HepG2 (cell line): ENCODE measurements at regions not wholly inside any gene's neighbourhood (a gene's known extent, or its start where the extent isn't known, plus 50 kb on each side); places are given as distances from the start of the nearest gene placed in this dataset.

Source experiments
- BORCS8-MEF2B ChIP-seq: sonication (generic); formaldehyde crosslinking; IDR thresholded peaks from 2 replicates; pipeline ENCODE4 v1.8.0; 2022; ENCODE audit warnings: mild to moderate bottlenecking, missing genetic modification reagents
- FOXA1 ChIP-seq, 2 experiments: fragments of 450-650 bp in 1 of 2; sonication (generic) in 1 of 2; formaldehyde crosslinking in 1 of 2; IDR thresholded peaks; 2 replicates each; pipeline versions ENCODE4 v1.4.0 to v1.6.1; 2016 to 2020; ENCODE audit warnings: missing genetic modification reagents in 1 of 2
- GATAD2A ChIP-seq: IDR thresholded peaks from 2 replicates; pipeline ENCODE4 v1.6.1; 2016
- NCOA2 ChIP-seq: sonication (generic); formaldehyde crosslinking; IDR thresholded peaks from 2 replicates; pipeline ENCODE4 v1.8.0; 2022; ENCODE audit warnings: inconsistent platforms
- POLR2G ChIP-seq: fragments of 200-400 bp; formaldehyde crosslinking; IDR thresholded peaks from 2 replicates; pipeline ENCODE4 v1.6.1; 2018; ENCODE audit warnings: mild to moderate bottlenecking, low read depth, low read length, moderate library complexity
- SP5 ChIP-seq: IDR thresholded peaks from 2 replicates; pipeline ENCODE4 v1.6.1; 2016; ENCODE audit warnings: low read depth, borderline replicate concordance
- YY1 ChIP-seq: IDR thresholded peaks from 2 replicates; pipeline ENCODE4 v1.6.1; 2011; ENCODE audit warnings: low read length, low read depth, moderate library complexity, mild to moderate bottlenecking; ENCODE audit not compliant: insufficient read depth, insufficient replicate concordance
- ZFP37 ChIP-seq: sonication (generic); formaldehyde crosslinking; IDR thresholded peaks from 2 replicates; pipeline ENCODE4 v1.4.0; 2020; ENCODE audit warnings: missing genetic modification reagents, borderline replicate concordance
- ZNF101 ChIP-seq: sonication (generic); formaldehyde crosslinking; IDR thresholded peaks from 2 replicates; pipeline ENCODE4 v1.4.0; 2020; ENCODE audit warnings: mild to moderate bottlenecking, low read depth, missing genetic modification reagents, borderline replicate concordance
- TF ChIP-seq, protein P1 (sequence below): sonication (generic); formaldehyde crosslinking; IDR thresholded peaks from 2 replicates; pipeline ENCODE4 v1.5.0; 2020; ENCODE audit warnings: mild to moderate bottlenecking, missing genetic modification reagents
- TF ChIP-seq, protein P2 (sequence below): IDR thresholded peaks from 2 replicates; pipeline ENCODE4 v1.6.1; 2016
- TF ChIP-seq, protein P3 (sequence below): sonication (generic); formaldehyde crosslinking; IDR thresholded peaks from 2 replicates; pipeline ENCODE4 v1.5.1; 2020; ENCODE audit warnings: missing genetic modification reagents, mild to moderate bottlenecking, borderline replicate concordance
- TF ChIP-seq, protein P4 (sequence below): sonication (generic); formaldehyde crosslinking; IDR thresholded peaks from 2 replicates; pipeline ENCODE4 v1.5.1; 2020; ENCODE audit warnings: mild to moderate bottlenecking, missing genetic modification reagents, moderate library complexity
- TF ChIP-seq, protein P5 (sequence below): fragments of 450-650 bp; IDR thresholded peaks from 2 replicates; pipeline ENCODE4 v1.6.1; 2016

DNA sequence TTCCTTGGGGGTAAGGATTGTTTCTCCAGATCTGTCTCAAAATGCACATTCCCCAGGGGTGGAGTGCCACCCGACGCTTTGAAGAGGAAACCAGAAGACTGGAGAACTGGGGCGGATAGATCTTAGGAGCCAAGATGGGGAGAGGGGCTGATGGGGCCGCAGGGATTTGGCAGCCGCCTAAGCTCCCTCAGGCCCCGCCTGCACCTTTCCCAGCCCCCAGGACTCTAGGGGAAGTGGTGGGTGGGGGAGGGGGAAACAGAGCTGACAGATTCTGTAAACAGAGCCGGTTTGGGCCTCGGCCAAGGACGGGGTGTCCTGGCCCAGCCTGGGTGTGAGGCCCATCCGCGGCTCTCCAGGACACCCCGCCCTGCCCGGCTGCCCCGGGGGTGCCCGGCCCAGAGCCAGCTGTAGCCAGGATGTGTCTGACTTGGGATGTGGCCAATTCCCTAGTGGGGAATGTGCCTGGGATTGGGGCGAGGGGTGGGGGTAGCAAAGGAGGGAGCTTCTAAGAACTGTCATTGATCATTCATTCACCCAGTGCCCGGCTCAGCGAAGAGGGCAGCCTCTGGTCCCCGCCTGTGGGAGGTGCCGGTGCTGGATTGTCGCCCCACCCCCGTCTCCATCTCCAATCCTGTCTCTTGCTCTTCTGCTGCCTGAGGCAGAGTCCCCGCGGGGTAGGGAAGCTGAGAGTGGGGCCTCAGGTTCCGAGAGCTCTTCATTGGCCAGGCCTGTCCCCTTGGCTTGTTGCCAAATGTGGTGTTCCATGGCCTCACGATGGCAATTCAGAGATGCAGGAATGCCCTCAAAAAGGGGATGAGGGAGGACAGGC, 54.8 kb upstream of the CDKN2AIPNL start (continued):
- TF ChIP-seq, protein P1, sequence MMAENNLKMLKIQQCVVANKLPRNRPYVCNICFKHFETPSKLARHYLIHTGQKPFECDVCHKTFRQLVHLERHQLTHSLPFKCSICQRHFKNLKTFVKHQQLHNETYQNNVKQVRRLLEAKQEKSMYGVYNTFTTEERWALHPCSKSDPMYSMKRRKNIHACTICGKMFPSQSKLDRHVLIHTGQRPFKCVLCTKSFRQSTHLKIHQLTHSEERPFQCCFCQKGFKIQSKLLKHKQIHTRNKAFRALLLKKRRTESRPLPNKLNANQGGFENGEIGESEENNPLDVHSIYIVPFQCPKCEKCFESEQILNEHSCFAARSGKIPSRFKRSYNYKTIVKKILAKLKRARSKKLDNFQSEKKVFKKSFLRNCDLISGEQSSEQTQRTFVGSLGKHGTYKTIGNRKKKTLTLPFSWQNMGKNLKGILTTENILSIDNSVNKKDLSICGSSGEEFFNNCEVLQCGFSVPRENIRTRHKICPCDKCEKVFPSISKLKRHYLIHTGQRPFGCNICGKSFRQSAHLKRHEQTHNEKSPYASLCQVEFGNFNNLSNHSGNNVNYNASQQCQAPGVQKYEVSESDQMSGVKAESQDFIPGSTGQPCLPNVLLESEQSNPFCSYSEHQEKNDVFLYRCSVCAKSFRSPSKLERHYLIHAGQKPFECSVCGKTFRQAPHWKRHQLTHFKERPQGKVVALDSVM (CRISPR knock-in tag): no peak
- TF ChIP-seq POLR2G (peak; percentile 30; the same call in 1 of the 2 replicates), YY1 (peak; percentile 1), ZFP37 (CRISPR knock-in tag) (no peak), GATAD2A (CRISPR knock-in tag) (peak; percentile 39), BORCS8-MEF2B (no peak), ZNF101 (no peak), SP5 (CRISPR knock-in tag) (0 out of 2 replicates have a peak, but pooled peaks have one; percentile 16), FOXA1 (IDR thresholded peaks at IDR 0.05) (no peak), FOXA1 (CRISPR knock-in tag; IDR thresholded peaks at IDR 0.05) (peak; percentile 76), NCOA2 (peak; percentile 54; the same call in 1 of the 2 replicates)
- TF ChIP-seq, protein P2, sequence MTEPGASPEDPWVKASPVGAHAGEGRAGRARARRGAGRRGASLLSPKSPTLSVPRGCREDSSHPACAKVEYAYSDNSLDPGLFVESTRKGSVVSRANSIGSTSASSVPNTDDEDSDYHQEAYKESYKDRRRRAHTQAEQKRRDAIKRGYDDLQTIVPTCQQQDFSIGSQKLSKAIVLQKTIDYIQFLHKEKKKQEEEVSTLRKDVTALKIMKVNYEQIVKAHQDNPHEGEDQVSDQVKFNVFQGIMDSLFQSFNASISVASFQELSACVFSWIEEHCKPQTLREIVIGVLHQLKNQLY (CRISPR knock-in tag): no peak
- TF ChIP-seq, protein P3, sequence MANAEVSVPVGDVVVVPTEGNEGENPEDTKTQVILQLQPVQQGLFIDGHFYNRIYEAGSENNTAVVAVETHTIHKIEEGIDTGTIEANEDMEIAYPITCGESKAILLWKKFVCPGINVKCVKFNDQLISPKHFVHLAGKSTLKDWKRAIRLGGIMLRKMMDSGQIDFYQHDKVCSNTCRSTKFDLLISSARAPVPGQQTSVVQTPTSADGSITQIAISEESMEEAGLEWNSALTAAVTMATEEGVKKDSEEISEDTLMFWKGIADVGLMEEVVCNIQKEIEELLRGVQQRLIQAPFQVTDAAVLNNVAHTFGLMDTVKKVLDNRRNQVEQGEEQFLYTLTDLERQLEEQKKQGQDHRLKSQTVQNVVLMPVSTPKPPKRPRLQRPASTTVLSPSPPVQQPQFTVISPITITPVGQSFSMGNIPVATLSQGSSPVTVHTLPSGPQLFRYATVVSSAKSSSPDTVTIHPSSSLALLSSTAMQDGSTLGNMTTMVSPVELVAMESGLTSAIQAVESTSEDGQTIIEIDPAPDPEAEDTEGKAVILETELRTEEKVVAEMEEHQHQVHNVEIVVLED: 0 out of 2 replicates have a peak, but pooled peaks have one; percentile 38
- TF ChIP-seq, protein P4, sequence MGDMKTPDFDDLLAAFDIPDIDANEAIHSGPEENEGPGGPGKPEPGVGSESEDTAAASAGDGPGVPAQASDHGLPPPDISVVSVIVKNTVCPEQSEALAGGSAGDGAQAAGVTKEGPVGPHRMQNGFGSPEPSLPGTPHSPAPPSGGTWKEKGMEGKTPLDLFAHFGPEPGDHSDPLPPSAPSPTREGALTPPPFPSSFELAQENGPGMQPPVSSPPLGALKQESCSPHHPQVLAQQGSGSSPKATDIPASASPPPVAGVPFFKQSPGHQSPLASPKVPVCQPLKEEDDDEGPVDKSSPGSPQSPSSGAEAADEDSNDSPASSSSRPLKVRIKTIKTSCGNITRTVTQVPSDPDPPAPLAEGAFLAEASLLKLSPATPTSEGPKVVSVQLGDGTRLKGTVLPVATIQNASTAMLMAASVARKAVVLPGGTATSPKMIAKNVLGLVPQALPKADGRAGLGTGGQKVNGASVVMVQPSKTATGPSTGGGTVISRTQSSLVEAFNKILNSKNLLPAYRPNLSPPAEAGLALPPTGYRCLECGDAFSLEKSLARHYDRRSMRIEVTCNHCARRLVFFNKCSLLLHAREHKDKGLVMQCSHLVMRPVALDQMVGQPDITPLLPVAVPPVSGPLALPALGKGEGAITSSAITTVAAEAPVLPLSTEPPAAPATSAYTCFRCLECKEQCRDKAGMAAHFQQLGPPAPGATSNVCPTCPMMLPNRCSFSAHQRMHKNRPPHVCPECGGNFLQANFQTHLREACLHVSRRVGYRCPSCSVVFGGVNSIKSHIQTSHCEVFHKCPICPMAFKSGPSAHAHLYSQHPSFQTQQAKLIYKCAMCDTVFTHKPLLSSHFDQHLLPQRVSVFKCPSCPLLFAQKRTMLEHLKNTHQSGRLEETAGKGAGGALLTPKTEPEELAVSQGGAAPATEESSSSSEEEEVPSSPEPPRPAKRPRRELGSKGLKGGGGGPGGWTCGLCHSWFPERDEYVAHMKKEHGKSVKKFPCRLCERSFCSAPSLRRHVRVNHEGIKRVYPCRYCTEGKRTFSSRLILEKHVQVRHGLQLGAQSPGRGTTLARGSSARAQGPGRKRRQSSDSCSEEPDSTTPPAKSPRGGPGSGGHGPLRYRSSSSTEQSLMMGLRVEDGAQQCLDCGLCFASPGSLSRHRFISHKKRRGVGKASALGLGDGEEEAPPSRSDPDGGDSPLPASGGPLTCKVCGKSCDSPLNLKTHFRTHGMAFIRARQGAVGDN: peak; percentile 73
- TF ChIP-seq, protein P5, sequence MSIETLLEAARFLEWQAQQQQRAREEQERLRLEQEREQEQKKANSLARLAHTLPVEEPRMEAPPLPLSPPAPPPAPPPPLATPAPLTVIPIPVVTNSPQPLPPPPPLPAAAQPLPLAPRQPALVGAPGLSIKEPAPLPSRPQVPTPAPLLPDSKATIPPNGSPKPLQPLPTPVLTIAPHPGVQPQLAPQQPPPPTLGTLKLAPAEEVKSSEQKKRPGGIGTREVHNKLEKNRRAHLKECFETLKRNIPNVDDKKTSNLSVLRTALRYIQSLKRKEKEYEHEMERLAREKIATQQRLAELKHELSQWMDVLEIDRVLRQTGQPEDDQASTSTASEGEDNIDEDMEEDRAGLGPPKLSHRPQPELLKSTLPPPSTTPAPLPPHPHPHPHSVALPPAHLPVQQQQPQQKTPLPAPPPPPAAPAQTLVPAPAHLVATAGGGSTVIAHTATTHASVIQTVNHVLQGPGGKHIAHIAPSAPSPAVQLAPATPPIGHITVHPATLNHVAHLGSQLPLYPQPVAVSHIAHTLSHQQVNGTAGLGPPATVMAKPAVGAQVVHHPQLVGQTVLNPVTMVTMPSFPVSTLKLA: no peak
